ENCODE measurements at regions not wholly inside any gene's neighbourhood (a gene's known extent, or its start where the extent isn't known, plus 50 kb on each side); places are given as distances from the start of the nearest gene placed in this dataset.
"Not testable (repeated sequence)": the region's sequence is repeated elsewhere in the genome, so short reads cannot be mapped to it uniquely, and the experiment has no call there.

- Histone ChIP-seq H3K36me3 (ENCODE audit: control insufficient read depth in 4 of 4, insufficient read depth in 4 of 4, low read length in 3 of 4) (no peaks in the 10 kb centered on the region), H3K27ac (ENCODE audit: insufficient read depth in 1 of 2, low read depth in 1 of 2, low read length in 2 of 2, poor library complexity in 1 of 2, severe bottlenecking in 2 of 2) (no peak overlapping the region), H3K27me3 (replicated peaks in 2 of 5; ENCODE audit: control insufficient read depth in 4 of 5, insufficient read depth in 5 of 5, low read length in 4 of 5) (no peaks in the 10 kb centered on the region), H3K4me3 (ENCODE audit: control insufficient read depth in 1 of 7, extremely low read depth in 1 of 7, insufficient read depth in 4 of 7, low read depth in 2 of 7, low read length in 6 of 7) (no peak overlapping the region), H3K4me1 (ENCODE audit: control extremely low read depth in 1 of 4, control insufficient read depth in 4 of 4, insufficient read depth in 4 of 4, low read length in 3 of 4) (peaks cover 0 to 3% (median 0%) of the 10 kb centered on the region in 4 experiments), H3K9me3 (ENCODE audit: control extremely low read depth in 1 of 5, control insufficient read depth in 4 of 5, insufficient read depth in 2 of 5, low read depth in 1 of 5, low read length in 4 of 5) (peaks cover 0 to 5% (median 0%) of the 10 kb centered on the region in 5 experiments)
- no CpG with 5 or more reads among the region's 3 CpGs for WGBS (ENCODE audit: insufficient coverage)
- DNase-seq = no peak
- ChIA-PET POLR2A (no interaction called here), CTCF (interaction anchor here (1.1 to 1.6 kb wide), 2 partner anchors 15 to 45 kb away, joined by 3 read pairs; no protein-coding TSS in a partner anchor)
Observed at GRCh38 chr3:30476368-30477084, 129.9 kb upstream of the TGFBR2 start.

- H3K9me3 ChIP-seq (ENCODE audit: control extremely low read depth in 1 of 5, control insufficient read depth in 4 of 5, insufficient read depth in 2 of 5, low read depth in 1 of 5, low read length in 4 of 5) = peaks cover 0 to 5% (median 0%) of the 10 kb centered on the region in 5 experiments
- H3K4me1 ChIP-seq (ENCODE audit: control extremely low read depth in 1 of 4, control insufficient read depth in 4 of 4, insufficient read depth in 4 of 4, low read length in 3 of 4) = peaks cover 0 to 3% (median 0%) of the 10 kb centered on the region in 4 experiments
- H3K36me3 ChIP-seq (ENCODE audit: control insufficient read depth in 4 of 4, insufficient read depth in 4 of 4, low read length in 3 of 4) = no peaks in the 10 kb centered on the region
- WGBS (ENCODE audit: insufficient coverage) = 51% methylated on average over 3 of the region's 5 CpGs
- ChIA-PET POLR2A (no interaction called here), CTCF (interaction anchor here (0.9 to 1.6 kb wide), 3 partner anchors 11 to 44 kb away, joined by 3 read pairs; no protein-coding TSS in a partner anchor)
- H3K4me3 ChIP-seq (ENCODE audit: control insufficient read depth in 1 of 7, extremely low read depth in 1 of 7, insufficient read depth in 4 of 7, low read depth in 2 of 7, low read length in 6 of 7) = no peak overlapping the region
- H3K27ac ChIP-seq (ENCODE audit: insufficient read depth in 1 of 2, low read depth in 1 of 2, low read length in 2 of 2, poor library complexity in 1 of 2, severe bottlenecking in 2 of 2) = no peak overlapping the region
- H3K27me3 ChIP-seq (replicated peaks in 2 of 5; ENCODE audit: control insufficient read depth in 4 of 5, insufficient read depth in 5 of 5, low read length in 4 of 5) = no peaks in the 10 kb centered on the region
- no peak for DNase-seq
Observed at GRCh38 chr3:30477149-30477921, 129.1 kb upstream of the TGFBR2 start.

- H3K9me3 ChIP-seq (ENCODE audit: control extremely low read depth in 1 of 5, control insufficient read depth in 4 of 5, insufficient read depth in 2 of 5, low read depth in 1 of 5, low read length in 4 of 5); H3K4me3 ChIP-seq (ENCODE audit: control insufficient read depth in 1 of 7, extremely low read depth in 1 of 7, insufficient read depth in 4 of 7, low read depth in 2 of 7, low read length in 6 of 7); CTCF ChIA-PET; H3K4me1 ChIP-seq (ENCODE audit: control extremely low read depth in 1 of 4, control insufficient read depth in 4 of 4, insufficient read depth in 4 of 4, low read length in 3 of 4); H3K27me3 ChIP-seq (replicated peaks in 2 of 5; ENCODE audit: control insufficient read depth in 4 of 5, insufficient read depth in 5 of 5, low read length in 4 of 5); H3K36me3 ChIP-seq (ENCODE audit: control insufficient read depth in 4 of 4, insufficient read depth in 4 of 4, low read length in 3 of 4); POLR2A ChIA-PET; DNase-seq; H3K27ac ChIP-seq (ENCODE audit: insufficient read depth in 1 of 2, low read depth in 1 of 2, low read length in 2 of 2, poor library complexity in 1 of 2, severe bottlenecking in 2 of 2): not testable (repeated sequence)
- WGBS (ENCODE audit: insufficient coverage) = 100% methylated on average over 1 of the region's 2 CpGs
Observed at GRCh38 chr3:30479737-30480136, 126.7 kb upstream of the TGFBR2 start.

GRCh38 chr3:30480156-30480555, 126.2 kb upstream of the TGFBR2 start:
- CTCF ChIA-PET, POLR2A ChIA-PET: not testable (repeated sequence)

GRCh38 chr3:30480587-30480986, 125.8 kb upstream of the TGFBR2 start:
- H3K9me3 ChIP-seq (ENCODE audit: control extremely low read depth in 1 of 5, control insufficient read depth in 4 of 5, insufficient read depth in 2 of 5, low read depth in 1 of 5, low read length in 4 of 5) = peaks cover 0 to 5% (median 0%) of the 10 kb centered on the region in 5 experiments
- H3K36me3 ChIP-seq (ENCODE audit: control insufficient read depth in 4 of 4, insufficient read depth in 4 of 4, low read length in 3 of 4) = no peaks in the 10 kb centered on the region
- no peak overlapping the region for H3K27ac ChIP-seq (ENCODE audit: insufficient read depth in 1 of 2, low read depth in 1 of 2, low read length in 2 of 2, poor library complexity in 1 of 2, severe bottlenecking in 2 of 2)
- ChIA-PET POLR2A (no interaction called here), CTCF (no interaction called here)
- no peaks in the 10 kb centered on the region for H3K27me3 ChIP-seq (replicated peaks in 2 of 5; ENCODE audit: control insufficient read depth in 4 of 5, insufficient read depth in 5 of 5, low read length in 4 of 5)
- H3K4me1 ChIP-seq (ENCODE audit: control extremely low read depth in 1 of 4, control insufficient read depth in 4 of 4, insufficient read depth in 4 of 4, low read length in 3 of 4) = peaks cover 0 to 3% (median 0%) of the 10 kb centered on the region in 4 experiments
- no peak overlapping the region for H3K4me3 ChIP-seq (ENCODE audit: control insufficient read depth in 1 of 7, extremely low read depth in 1 of 7, insufficient read depth in 4 of 7, low read depth in 2 of 7, low read length in 6 of 7)
- DNase-seq = no peak

More at GRCh38 chr3:30480156-30480555, 126.2 kb upstream of the TGFBR2 start:
- WGBS (ENCODE audit: insufficient coverage) = no CpG with 5 or more reads among the region's 1 CpG
- H3K36me3 ChIP-seq (ENCODE audit: control insufficient read depth in 4 of 4, insufficient read depth in 4 of 4, low read length in 3 of 4); H3K4me3 ChIP-seq (ENCODE audit: control insufficient read depth in 1 of 7, extremely low read depth in 1 of 7, insufficient read depth in 4 of 7, low read depth in 2 of 7, low read length in 6 of 7); H3K27ac ChIP-seq (ENCODE audit: insufficient read depth in 1 of 2, low read depth in 1 of 2, low read length in 2 of 2, poor library complexity in 1 of 2, severe bottlenecking in 2 of 2); H3K9me3 ChIP-seq (ENCODE audit: control extremely low read depth in 1 of 5, control insufficient read depth in 4 of 5, insufficient read depth in 2 of 5, low read depth in 1 of 5, low read length in 4 of 5); H3K4me1 ChIP-seq (ENCODE audit: control extremely low read depth in 1 of 4, control insufficient read depth in 4 of 4, insufficient read depth in 4 of 4, low read length in 3 of 4); DNase-seq; H3K27me3 ChIP-seq (replicated peaks in 2 of 5; ENCODE audit: control insufficient read depth in 4 of 5, insufficient read depth in 5 of 5, low read length in 4 of 5): not testable (repeated sequence)

- POLR2A ChIA-PET = no interaction called here
- Histone ChIP-seq H3K36me3 (ENCODE audit: control insufficient read depth in 4 of 4, insufficient read depth in 4 of 4, low read length in 3 of 4) (no peaks in the 10 kb centered on the region), H3K9me3 (ENCODE audit: control extremely low read depth in 1 of 5, control insufficient read depth in 4 of 5, insufficient read depth in 2 of 5, low read depth in 1 of 5, low read length in 4 of 5) (peaks cover 0 to 5% (median 0%) of the 10 kb centered on the region in 5 experiments), H3K4me3 (ENCODE audit: control insufficient read depth in 1 of 7, extremely low read depth in 1 of 7, insufficient read depth in 4 of 7, low read depth in 2 of 7, low read length in 6 of 7) (no peak overlapping the region), H3K4me1 (ENCODE audit: control extremely low read depth in 1 of 4, control insufficient read depth in 4 of 4, insufficient read depth in 4 of 4, low read length in 3 of 4) (peaks cover 0 to 3% (median 0%) of the 10 kb centered on the region in 4 experiments), H3K27ac (ENCODE audit: insufficient read depth in 1 of 2, low read depth in 1 of 2, low read length in 2 of 2, poor library complexity in 1 of 2, severe bottlenecking in 2 of 2) (no peak overlapping the region), H3K27me3 (replicated peaks in 2 of 5; ENCODE audit: control insufficient read depth in 4 of 5, insufficient read depth in 5 of 5, low read length in 4 of 5) (no peaks in the 10 kb centered on the region)
- no CpG with 5 or more reads among the region's 1 CpG for WGBS (ENCODE audit: insufficient coverage)
- CTCF ChIA-PET = no interaction called here
- no peak for DNase-seq
Observed at GRCh38 chr3:30481241-30481640, 125.2 kb upstream of the TGFBR2 start.

- DNase-seq; H3K4me3 ChIP-seq (ENCODE audit: control insufficient read depth in 1 of 7, extremely low read depth in 1 of 7, insufficient read depth in 4 of 7, low read depth in 2 of 7, low read length in 6 of 7); H3K27ac ChIP-seq (ENCODE audit: insufficient read depth in 1 of 2, low read depth in 1 of 2, low read length in 2 of 2, poor library complexity in 1 of 2, severe bottlenecking in 2 of 2); H3K36me3 ChIP-seq (ENCODE audit: control insufficient read depth in 4 of 4, insufficient read depth in 4 of 4, low read length in 3 of 4); POLR2A ChIA-PET; H3K27me3 ChIP-seq (replicated peaks in 2 of 5; ENCODE audit: control insufficient read depth in 4 of 5, insufficient read depth in 5 of 5, low read length in 4 of 5); CTCF ChIA-PET; H3K4me1 ChIP-seq (ENCODE audit: control extremely low read depth in 1 of 4, control insufficient read depth in 4 of 4, insufficient read depth in 4 of 4, low read length in 3 of 4): not testable (repeated sequence)
- WGBS (ENCODE audit: insufficient coverage) = 80% methylated on average over 1 of the region's 3 CpGs
- H3K9me3 ChIP-seq (ENCODE audit: control extremely low read depth in 1 of 5, control insufficient read depth in 4 of 5, insufficient read depth in 2 of 5, low read depth in 1 of 5, low read length in 4 of 5) = peaks cover 0 to 10% (median 4%) of the 10 kb centered on the region in 5 experiments
Observed at GRCh38 chr3:30484229-30484628, 122.2 kb upstream of the TGFBR2 start.

All from common myeloid progenitor, CD34-positive (primary cell).